ENCODE measurements at regions not wholly inside any gene's neighbourhood (a gene's known extent, or its start where the extent isn't known, plus 50 kb on each side); places are given as distances from the start of the nearest gene placed in this dataset.

GRCh38 chr6:135797361-135797760 is 54.1 kb upstream of the PDE7B start:
- TF ChIP-seq POLR2A (IDR thresholded peaks at IDR 0.05) (no peak), CTCF (IDR thresholded peaks at IDR 0.05) (no peak)

All from heart left ventricle (tissue), 13 donors.